PC-3 (cell line): ENCODE measurements at regions not wholly inside any gene's neighbourhood (a gene's known extent, or its start where the extent isn't known, plus 50 kb on each side); places are given as distances from the start of the nearest gene placed in this dataset.

Source experiments
- ATAC-seq: fragments of 200-7000 bp; cut with Tn5 transposase; 2 replicates; pipeline ENCODE4 v1.9.1; 2020; ENCODE audit warnings: mild to moderate bottlenecking, moderate library complexity
- BruUV-seq: library from RNA; stranded (reverse); fragments of 400-500 nt; replicated peaks from 2 replicates; lab custom pipeline; 2021; lab: Mats Ljungman, UMichigan
- CTCF ChIA-PET: fragments of 300-600 bp; sonication (Branson Sonifier 250); formaldehyde crosslinking; loops from one replicate; lab custom pipeline; 2022; ENCODE audit warnings: antibody characterized with exemption; lab: Charles Lee
- POLR2A ChIA-PET: fragments of 300-600 bp; sonication (Branson Sonifier 250); formaldehyde crosslinking; loops from one replicate; lab custom pipeline; 2022; ENCODE audit warnings: antibody characterized with exemption; ENCODE audit not compliant: unreplicated experiment; lab: Charles Lee
- DNase-seq: peaks from one replicate; pipeline ENCODE4 v3.0.0-alpha.2; 2015
- H2AFZ ChIP-seq: fragments of 300-600 bp; sonication (generic); 2 replicates; pipeline ENCODE4 v1.6.0; 2016; ENCODE audit warnings: antibody characterized with exemption, low read length
- H3F3A ChIP-seq: fragments of 300-600 bp; sonication (generic); one replicate; pipeline ENCODE4 v1.6.0; 2017; ENCODE audit warnings: antibody characterized with exemption, low read length, control low read depth, mild to moderate bottlenecking; ENCODE audit not compliant: unreplicated experiment
- H3K27ac ChIP-seq: fragments of 300-600 bp; sonication (generic); 2 replicates; pipeline ENCODE4 v1.5.1; 2016; ENCODE audit warnings: mild to moderate bottlenecking, low read length
- H3K27me3 ChIP-seq: fragments of 300-600 bp; sonication (generic); 2 replicates; pipeline ENCODE4 v1.6.1; 2016; ENCODE audit warnings: low read length, mixed read lengths
- H3K36me3 ChIP-seq: fragments of 300-600 bp; sonication (generic); 2 replicates; pipeline ENCODE4 v1.6.1; 2016; ENCODE audit warnings: low read depth, mixed run types, low read length, mixed read lengths
- H3K4me1 ChIP-seq: fragments of 300-600 bp; sonication (generic); 2 replicates; pipeline ENCODE4 v1.5.1; 2016; ENCODE audit warnings: low read length; ENCODE audit not compliant: insufficient read depth
- H3K4me2 ChIP-seq: fragments of 300-600 bp; sonication (generic); 2 replicates; pipeline ENCODE4 v1.6.0; 2016; ENCODE audit warnings: low read length
- H3K4me3 ChIP-seq: fragments of 300-600 bp; sonication (generic); 2 replicates; pipeline ENCODE4 v1.5.1; 2016; ENCODE audit warnings: mild to moderate bottlenecking, low read length, mixed read lengths
- H3K79me2 ChIP-seq: fragments of 300-600 bp; sonication (generic); 2 replicates; pipeline ENCODE4 v1.6.1; 2017; ENCODE audit warnings: low read length, mixed read lengths
- H3K9ac ChIP-seq: fragments of 300-600 bp; sonication (generic); 2 replicates; pipeline ENCODE4 v1.6.0; 2016; ENCODE audit warnings: mild to moderate bottlenecking, low read length
- H3K9me2 ChIP-seq: fragments of 300-600 bp; sonication (generic); replicated peaks from 2 replicates; pipeline ENCODE4 v1.6.1; 2016; ENCODE audit warnings: mixed run types, low read length, mixed read lengths
- H3K9me3 ChIP-seq: fragments of 300-600 bp; sonication (generic); 2 replicates; pipeline ENCODE4 v1.6.1; 2016; ENCODE audit warnings: low read length, mixed read lengths
- H4K20me1 ChIP-seq: fragments of 300-600 bp; sonication (generic); 2 replicates; pipeline ENCODE4 v1.6.1; 2016; ENCODE audit warnings: low read length, mixed read lengths
- CTCF ChIP-seq: fragments of 300-600 bp; sonication (generic); conservative IDR thresholded peaks from 2 replicates; pipeline ENCODE4 v1.5.1; 2017; ENCODE audit warnings: antibody characterized with exemption, low read depth, mild to moderate bottlenecking, low read length
- EZH2 ChIP-seq: fragments of 300-600 bp; sonication (generic); IDR thresholded peaks from one replicate; pipeline ENCODE4 v1.6.1; 2017; ENCODE audit warnings: antibody characterized with exemption, mild to moderate bottlenecking, low read length; ENCODE audit not compliant: unreplicated experiment
- EZH2phosphoT487 ChIP-seq: fragments of 300-600 bp; sonication (generic); IDR thresholded peaks from 2 replicates; pipeline ENCODE4 v1.6.1; 2018; ENCODE audit warnings: mild to moderate bottlenecking, antibody characterized with exemption, low read length, borderline replicate concordance
- intact Hi-C: fragments of 100-400 bp; cut with micrococcal nuclease; formaldehyde crosslinking; loops from 2 replicates; pipeline ENCODE4 v1.9.0; 2023

DNA sequence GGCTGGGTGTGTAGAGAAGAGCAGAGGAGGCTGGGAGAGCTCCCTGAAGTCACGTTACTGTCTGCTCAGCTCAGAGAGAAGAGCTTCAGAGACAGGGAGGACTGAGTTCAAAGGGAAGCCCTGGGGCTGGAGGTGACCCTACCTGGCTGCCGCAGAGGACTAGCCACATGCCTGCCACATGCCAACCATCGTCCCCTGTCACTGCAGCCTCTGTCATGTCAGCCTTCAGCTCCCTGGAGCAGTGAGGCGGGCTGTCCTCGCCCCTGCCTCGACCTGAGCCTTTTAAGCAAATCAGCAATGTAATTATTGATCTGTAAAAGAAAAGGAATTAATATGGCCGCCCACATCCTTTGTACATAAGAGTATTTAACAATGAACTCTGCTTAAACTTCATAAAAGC is 89.3 kb upstream of the RET start:
- intact Hi-C loops: loop anchor here (2.0 kb wide), 1 partner anchor 61 kb away; no protein-coding TSS in a partner anchor
- H3K9me2 ChIP-seq: no peaks in the 10 kb centered on the region
- no peaks in the 10 kb centered on the region for H4K20me1 ChIP-seq
- no peaks in the 10 kb centered on the region for H3K36me3 ChIP-seq
- H3K4me2 ChIP-seq: no peak overlapping the region
- ChIA-PET CTCF (no interaction called here), POLR2A (no interaction called here)
- DNase-seq (no peak), ATAC-seq (no peak)
- BruUV-seq: no TSS peak
- TF ChIP-seq EZH2 (no peak), CTCF (no peak), EZH2phosphoT487 (no peak)
- H3K9me3 ChIP-seq: no peaks in the 10 kb centered on the region
- no peaks in the 10 kb centered on the region for H3F3A ChIP-seq
- H3K9ac ChIP-seq: no peak overlapping the region
- 0 out of 2 replicates have a peak, but pooled peaks cover 3% of the 10 kb centered on the region for H3K27me3 ChIP-seq
- H3K79me2 ChIP-seq: no peaks in the 10 kb centered on the region
- no peak overlapping the region for H2AFZ ChIP-seq
- H3K4me1 ChIP-seq: no peaks in the 10 kb centered on the region
- H3K27ac ChIP-seq: no peak overlapping the region
- H3K4me3 ChIP-seq: no peak overlapping the region

DNA sequence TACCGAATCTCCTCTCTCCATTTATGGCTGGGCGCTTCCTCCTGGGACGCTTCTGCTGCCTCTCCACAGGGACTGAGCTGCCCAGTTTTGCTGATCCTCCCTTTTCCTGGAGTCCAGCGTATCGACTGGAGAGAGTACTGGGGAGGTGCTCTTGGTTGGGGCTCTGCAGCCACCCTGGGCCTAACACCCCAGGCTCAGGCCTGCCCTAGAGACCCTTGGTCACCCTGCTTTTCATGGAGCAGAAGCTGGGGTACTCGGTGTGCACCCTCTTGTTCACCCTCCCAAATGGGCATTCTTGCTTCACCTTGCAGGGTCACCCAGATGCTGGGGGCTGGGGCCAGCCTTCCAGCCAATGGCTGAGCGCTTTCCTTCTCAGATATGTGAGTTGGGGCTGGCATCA is 88.8 kb upstream of the RET start:
- H2AFZ ChIP-seq: no peak overlapping the region
- H3K9me2 ChIP-seq: no peaks in the 10 kb centered on the region
- DNase-seq (no peak), ATAC-seq (no peak)
- intact Hi-C loops: no loop called here
- no peaks in the 10 kb centered on the region for H3F3A ChIP-seq
- no peak overlapping the region for H3K4me3 ChIP-seq
- 0 out of 2 replicates have a peak, but pooled peaks cover 3% of the 10 kb centered on the region for H3K27me3 ChIP-seq
- no peak overlapping the region for H3K27ac ChIP-seq
- POLR2A ChIA-PET: no interaction called here
- BruUV-seq: no TSS peak
- H4K20me1 ChIP-seq: no peaks in the 10 kb centered on the region
- TF ChIP-seq EZH2phosphoT487 (no peak), CTCF (no peak), EZH2 (no peak)
- H3K36me3 ChIP-seq: no peaks in the 10 kb centered on the region
- H3K4me1 ChIP-seq: no peaks in the 10 kb centered on the region
- CTCF ChIA-PET: no interaction called here
- no peaks in the 10 kb centered on the region for H3K9me3 ChIP-seq
- H3K4me2 ChIP-seq: no peak overlapping the region
- H3K9ac ChIP-seq: no peak overlapping the region
- H3K79me2 ChIP-seq: no peaks in the 10 kb centered on the region

DNA sequence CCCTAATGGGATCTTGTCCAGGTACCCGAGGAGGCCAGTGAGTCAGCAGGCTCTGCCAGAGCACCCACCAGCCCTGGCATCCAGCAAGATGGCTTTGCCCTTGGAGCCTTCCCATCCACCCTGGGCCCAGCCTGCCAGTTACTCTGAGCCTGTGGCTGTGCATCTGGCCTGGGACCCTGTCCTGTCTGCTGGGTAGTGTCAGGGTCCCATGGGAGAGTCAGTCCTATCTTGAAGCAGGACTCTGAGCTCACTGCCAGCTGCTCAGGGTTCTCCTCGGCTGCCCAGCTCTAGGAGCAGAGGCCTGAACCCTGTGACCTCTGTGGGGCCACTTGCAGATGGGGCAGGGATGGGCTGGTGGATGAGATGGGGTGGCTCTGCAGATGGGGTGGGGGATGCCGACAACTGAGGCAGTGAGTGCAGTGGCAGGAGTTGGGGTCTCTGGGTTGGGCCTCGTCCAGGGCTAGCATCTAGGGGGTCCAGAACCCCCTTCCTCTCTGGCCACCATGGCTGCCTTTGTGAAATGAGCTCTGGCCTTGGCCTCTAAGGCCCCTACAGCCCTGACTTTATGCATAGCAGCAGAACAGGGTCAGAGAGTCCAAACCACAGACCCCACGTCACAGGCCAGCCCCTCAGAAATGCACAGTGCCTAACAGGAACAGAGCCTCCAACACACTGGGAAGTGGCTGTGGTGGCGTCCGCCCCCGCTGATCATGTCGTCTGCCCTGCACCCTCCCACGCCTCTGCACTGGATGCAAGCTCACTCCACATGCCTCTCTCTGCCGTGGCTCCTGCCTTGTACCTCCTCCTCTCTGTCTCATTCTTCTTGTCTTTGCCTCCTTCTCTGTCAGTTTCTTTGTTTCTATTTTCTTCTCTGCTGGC is 88.1 kb upstream of the RET start:
- DNase-seq (no peak), ATAC-seq (no peak)
- no TSS peak for BruUV-seq
- H3K9ac ChIP-seq: no peak overlapping the region
- no peak for TF ChIP-seq EZH2
- TF ChIP-seq EZH2phosphoT487: no peak
- TF ChIP-seq CTCF: no peak
- no peaks in the 10 kb centered on the region for H3K4me1 ChIP-seq
- POLR2A ChIA-PET: no interaction called here
- no peaks in the 10 kb centered on the region for H3F3A ChIP-seq
- no peak overlapping the region for H3K27ac ChIP-seq
- H3K9me3 ChIP-seq: no peaks in the 10 kb centered on the region
- H3K27me3 ChIP-seq: peaks cover 3% of the 10 kb centered on the region; the same call in 1 of the 2 replicates
- H4K20me1 ChIP-seq: no peaks in the 10 kb centered on the region
- no peaks in the 10 kb centered on the region for H3K79me2 ChIP-seq
- H3K4me3 ChIP-seq: no peak overlapping the region
- H2AFZ ChIP-seq: no peak overlapping the region
- H3K9me2 ChIP-seq: no peaks in the 10 kb centered on the region
- CTCF ChIA-PET: no interaction called here
- intact Hi-C loops: no loop called here
- no peaks in the 10 kb centered on the region for H3K36me3 ChIP-seq
- H3K4me2 ChIP-seq: no peak overlapping the region
